Endodermal cell (in vitro differentiated cells): ENCODE measurements at regions not wholly inside any gene's neighbourhood (a gene's known extent, or its start where the extent isn't known, plus 50 kb on each side); places are given as distances from the start of the nearest gene placed in this dataset.
A peak's percentile ranks its signal among the peaks of the same experiment; 100 is the strongest.

Experiments
- DNase-seq: peaks from one replicate; pipeline ENCODE4 v3.0.0-alpha.2; 2017
- H3K27ac ChIP-seq: 2 replicates; pipeline ENCODE4 v1.5.1; 2013; ENCODE audit warnings: mild to moderate bottlenecking, low read depth, low read length, moderate library complexity
- H3K27me3 ChIP-seq: 2 replicates; pipeline ENCODE4 v1.6.1; 2013; ENCODE audit warnings: mild to moderate bottlenecking, low read length, moderate library complexity; ENCODE audit not compliant: insufficient read depth, control insufficient read depth, poor library complexity, severe bottlenecking
- H3K36me3 ChIP-seq: 2 replicates; pipeline ENCODE4 v1.7.0; 2013; ENCODE audit warnings: mild to moderate bottlenecking, low read length, moderate library complexity; ENCODE audit not compliant: control insufficient read depth, insufficient read depth
- H3K4me1 ChIP-seq: one replicate; pipeline ENCODE4 v1.7.0; 2013; ENCODE audit warnings: low read length; ENCODE audit not compliant: control insufficient read depth, insufficient read depth
- H3K4me3 ChIP-seq: 2 replicates; pipeline ENCODE4 v1.5.1; 2013; ENCODE audit warnings: mild to moderate bottlenecking, low read length, moderate library complexity
- H3K9ac ChIP-seq: 2 replicates; pipeline ENCODE4 v1.6.1; 2013; ENCODE audit warnings: mild to moderate bottlenecking, low read length, moderate library complexity; ENCODE audit not compliant: poor library complexity, severe bottlenecking; ENCODE audit errors: extremely low read depth
- H3K9me3 ChIP-seq: 2 replicates; pipeline ENCODE4 v1.6.1; 2013; ENCODE audit warnings: mild to moderate bottlenecking, low read length, moderate library complexity; ENCODE audit not compliant: control insufficient read depth
- H3K27ac Mint-ChIP-seq: 2 replicates; pipeline ENCODE4 v1.8.0; 2020; ENCODE audit warnings: mixed read lengths
- H3K27me3 Mint-ChIP-seq: 2 replicates; pipeline ENCODE4 v1.8.0; 2021; ENCODE audit warnings: mild to moderate bottlenecking, mixed read lengths; ENCODE audit not compliant: insufficient read depth
- H3K36me3 Mint-ChIP-seq: 2 replicates; pipeline ENCODE4 v1.8.0; 2020; ENCODE audit warnings: low read depth, mixed read lengths
- H3K4me1 Mint-ChIP-seq: 2 replicates; pipeline ENCODE4 v1.8.0; 2020; ENCODE audit warnings: mixed read lengths
- H3K4me3 Mint-ChIP-seq: 2 replicates; pipeline ENCODE4 v1.8.0; 2020; ENCODE audit warnings: mild to moderate bottlenecking, moderate library complexity, mixed read lengths
- H3K9me3 Mint-ChIP-seq: 2 replicates; pipeline ENCODE4 v1.8.0; 2020; ENCODE audit warnings: mild to moderate bottlenecking, mixed read lengths
- WGBS, 2 experiments: methylation state at CpG; one replicate each; pipeline versions ENCODE4 v1.1.5 to v1.1.7; 2013; ENCODE audit warnings: missing lambda C conversion rate in 2 of 2, mixed read lengths in 1 of 2; ENCODE audit not compliant: insufficient coverage in 1 of 2, insufficient read length in 1 of 2; 5-methylcytosine and 5-hydroxymethylcytosine counted together
- TF ChIP-seq, protein P1 (sequence below): fragments of 200-600 bp; sonication (generic); conservative IDR thresholded peaks from 2 replicates; pipeline ENCODE4 v1.5.0; 2021; ENCODE audit warnings: antibody characterized with exemption, mild to moderate bottlenecking

DNA sequence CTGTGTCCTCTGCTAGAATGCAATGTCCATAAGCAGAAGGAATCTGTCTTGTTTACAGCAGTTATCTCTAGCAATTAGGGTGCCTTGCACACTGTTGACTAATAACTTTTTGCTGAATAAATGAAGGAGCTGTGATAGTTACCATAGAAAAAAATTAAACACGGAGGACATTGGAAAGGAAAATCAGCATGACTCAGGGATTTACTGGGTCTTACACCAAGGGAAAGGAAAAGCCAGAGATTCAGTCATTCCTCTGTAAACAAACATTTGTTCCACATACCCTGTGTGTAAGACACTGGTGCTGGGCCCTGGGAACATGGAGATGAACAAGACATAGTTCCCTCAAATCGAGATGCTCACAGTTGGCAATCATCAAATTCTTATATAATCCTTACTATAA, 183.3 kb downstream of the PTGER3 start:
- Histone ChIP-seq H3K4me3 (no peak overlapping the region), H3K9me3 (no peaks in the 10 kb centered on the region), H3K27ac (no peak overlapping the region), H3K27me3 (no peaks in the 10 kb centered on the region), H3K36me3 (no peaks in the 10 kb centered on the region), H3K9ac (no peak overlapping the region), H3K4me1 (no peaks in the 10 kb centered on the region)
- no peaks in the 10 kb centered on the region for H3K9me3 Mint-ChIP-seq
- no peak for DNase-seq
- no peak overlapping the region for H3K4me3 Mint-ChIP-seq
- TF ChIP-seq, protein P1, sequence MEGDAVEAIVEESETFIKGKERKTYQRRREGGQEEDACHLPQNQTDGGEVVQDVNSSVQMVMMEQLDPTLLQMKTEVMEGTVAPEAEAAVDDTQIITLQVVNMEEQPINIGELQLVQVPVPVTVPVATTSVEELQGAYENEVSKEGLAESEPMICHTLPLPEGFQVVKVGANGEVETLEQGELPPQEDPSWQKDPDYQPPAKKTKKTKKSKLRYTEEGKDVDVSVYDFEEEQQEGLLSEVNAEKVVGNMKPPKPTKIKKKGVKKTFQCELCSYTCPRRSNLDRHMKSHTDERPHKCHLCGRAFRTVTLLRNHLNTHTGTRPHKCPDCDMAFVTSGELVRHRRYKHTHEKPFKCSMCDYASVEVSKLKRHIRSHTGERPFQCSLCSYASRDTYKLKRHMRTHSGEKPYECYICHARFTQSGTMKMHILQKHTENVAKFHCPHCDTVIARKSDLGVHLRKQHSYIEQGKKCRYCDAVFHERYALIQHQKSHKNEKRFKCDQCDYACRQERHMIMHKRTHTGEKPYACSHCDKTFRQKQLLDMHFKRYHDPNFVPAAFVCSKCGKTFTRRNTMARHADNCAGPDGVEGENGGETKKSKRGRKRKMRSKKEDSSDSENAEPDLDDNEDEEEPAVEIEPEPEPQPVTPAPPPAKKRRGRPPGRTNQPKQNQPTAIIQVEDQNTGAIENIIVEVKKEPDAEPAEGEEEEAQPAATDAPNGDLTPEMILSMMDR = no peak
- no peak overlapping the region for H3K27ac Mint-ChIP-seq
- H3K27me3 Mint-ChIP-seq = peaks cover 2% of the 10 kb centered on the region
- no peaks in the 10 kb centered on the region for H3K4me1 Mint-ChIP-seq
- 89 to 95% methylated on average over 2 of the region's 2 CpGs for WGBS, 2 experiments
- H3K36me3 Mint-ChIP-seq = no peaks in the 10 kb centered on the region

- 79 to 87% methylated on average over 4 of the region's 4 CpGs for WGBS, 2 experiments
- H3K9me3 Mint-ChIP-seq = no peaks in the 10 kb centered on the region
- DNase-seq = peak; percentile 65
- no peak overlapping the region for H3K4me3 Mint-ChIP-seq
- H3K27me3 ChIP-seq = no peaks in the 10 kb centered on the region
- no peak overlapping the region for H3K9ac ChIP-seq
- no peaks in the 10 kb centered on the region for H3K9me3 ChIP-seq
- no peak overlapping the region for H3K27ac ChIP-seq
- no peaks in the 10 kb centered on the region for H3K36me3 ChIP-seq
- no peaks in the 10 kb centered on the region for H3K4me1 Mint-ChIP-seq
- H3K36me3 Mint-ChIP-seq = no peaks in the 10 kb centered on the region
- H3K27me3 Mint-ChIP-seq = peaks cover 2% of the 10 kb centered on the region
- TF ChIP-seq, protein P1 = peak; percentile 56
- no peak overlapping the region for H3K27ac Mint-ChIP-seq
- no peaks in the 10 kb centered on the region for H3K4me1 ChIP-seq
- H3K4me3 ChIP-seq = no peak overlapping the region
Measured at GRCh38 chr1:70866542-70867264, 180.9 kb downstream of the PTGER3 start.

DNA sequence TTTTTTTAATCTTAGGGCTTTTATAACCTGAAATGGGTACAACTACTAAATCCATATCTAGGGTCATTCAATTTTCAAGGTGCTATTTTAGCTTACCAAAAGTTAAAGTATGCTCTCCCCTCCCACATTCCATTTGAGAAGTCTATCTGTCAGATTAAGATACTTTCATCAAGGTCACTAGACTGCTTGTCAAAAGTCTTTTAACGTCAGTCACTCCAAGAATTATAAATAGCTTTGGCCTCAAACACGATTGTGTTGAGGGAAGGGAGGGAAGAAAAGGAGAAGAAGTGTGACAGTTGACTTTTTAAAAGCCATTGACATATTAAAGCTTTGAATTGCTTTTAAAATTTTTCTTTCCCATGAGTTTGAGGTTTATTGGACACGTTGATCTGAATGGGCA, 175.8 kb downstream of the PTGER3 start:
- Mint-ChIP-seq H3K27ac (no peak overlapping the region), H3K9me3 (no peaks in the 10 kb centered on the region), H3K27me3 (no peaks in the 10 kb centered on the region), H3K4me1 (no peaks in the 10 kb centered on the region), H3K36me3 (no peaks in the 10 kb centered on the region), H3K4me3 (no peak overlapping the region)
- no peak overlapping the region for H3K9ac ChIP-seq
- TF ChIP-seq, protein P1 = no peak
- H3K9me3 ChIP-seq = no peaks in the 10 kb centered on the region
- no peaks in the 10 kb centered on the region for H3K4me1 ChIP-seq
- 81 to 89% methylated on average over 3 of the region's 3 CpGs for WGBS, 2 experiments
- no peaks in the 10 kb centered on the region for H3K36me3 ChIP-seq
- H3K27ac ChIP-seq = no peak overlapping the region
- no peaks in the 10 kb centered on the region for H3K27me3 ChIP-seq
- DNase-seq = no peak
- H3K4me3 ChIP-seq = no peak overlapping the region
